MM.1S (cell line): ENCODE measurements at regions not wholly inside any gene's neighbourhood (a gene's known extent, or its start where the extent isn't known, plus 50 kb on each side); places are given as distances from the start of the nearest gene placed in this dataset.

Source experiments
- EZH2 ChIP-seq: fragments of 300-600 bp; sonication (generic); optimal IDR thresholded peaks from 2 replicates; pipeline ENCODE3; 2017; ENCODE audit warnings: low read depth, mild to moderate bottlenecking, antibody characterized with exemption, low read length, mixed read lengths
- TF ChIP-seq, protein P1 (sequence below): fragments of 300-600 bp; sonication (generic); IDR thresholded peaks from 2 replicates; pipeline ENCODE4 v1.5.1; 2016; ENCODE audit warnings: antibody characterized with exemption, low read length, mixed read lengths

DNA sequence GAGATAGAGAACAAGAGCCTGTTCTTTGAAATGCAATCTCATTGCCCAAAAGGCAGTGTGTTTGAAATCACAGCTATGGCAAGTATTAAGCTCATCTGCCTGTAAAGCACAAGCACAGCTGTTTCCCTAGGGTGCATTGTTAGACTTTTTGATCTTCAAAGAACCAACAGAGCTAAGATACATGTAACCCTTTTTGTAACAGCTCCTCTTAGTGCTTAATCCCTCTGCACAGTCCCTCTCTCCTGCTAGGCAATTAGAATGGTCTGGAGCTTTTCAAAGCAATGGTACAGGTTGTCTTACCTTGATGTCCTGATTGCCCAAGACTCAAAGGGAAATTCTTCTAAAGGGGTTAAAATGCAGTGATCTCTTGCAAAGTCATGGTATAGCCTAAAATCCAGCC is 249.6 kb upstream of the CHRM2 start:
- TF ChIP-seq, protein P1, sequence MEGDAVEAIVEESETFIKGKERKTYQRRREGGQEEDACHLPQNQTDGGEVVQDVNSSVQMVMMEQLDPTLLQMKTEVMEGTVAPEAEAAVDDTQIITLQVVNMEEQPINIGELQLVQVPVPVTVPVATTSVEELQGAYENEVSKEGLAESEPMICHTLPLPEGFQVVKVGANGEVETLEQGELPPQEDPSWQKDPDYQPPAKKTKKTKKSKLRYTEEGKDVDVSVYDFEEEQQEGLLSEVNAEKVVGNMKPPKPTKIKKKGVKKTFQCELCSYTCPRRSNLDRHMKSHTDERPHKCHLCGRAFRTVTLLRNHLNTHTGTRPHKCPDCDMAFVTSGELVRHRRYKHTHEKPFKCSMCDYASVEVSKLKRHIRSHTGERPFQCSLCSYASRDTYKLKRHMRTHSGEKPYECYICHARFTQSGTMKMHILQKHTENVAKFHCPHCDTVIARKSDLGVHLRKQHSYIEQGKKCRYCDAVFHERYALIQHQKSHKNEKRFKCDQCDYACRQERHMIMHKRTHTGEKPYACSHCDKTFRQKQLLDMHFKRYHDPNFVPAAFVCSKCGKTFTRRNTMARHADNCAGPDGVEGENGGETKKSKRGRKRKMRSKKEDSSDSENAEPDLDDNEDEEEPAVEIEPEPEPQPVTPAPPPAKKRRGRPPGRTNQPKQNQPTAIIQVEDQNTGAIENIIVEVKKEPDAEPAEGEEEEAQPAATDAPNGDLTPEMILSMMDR: no peak
- TF ChIP-seq EZH2: no peak
